Activated CD4-positive, alpha-beta T cell treated with anti-CD3 and anti-CD28 coated beads, Interleukin-10, Interleukin-2, amounts not matched to agents 100 ng/mL and 50 ng/mL, durations not matched to agents 16 hours and 8 hours (primary cell): ENCODE measurements at regions not wholly inside any gene's neighbourhood (a gene's known extent, or its start where the extent isn't known, plus 50 kb on each side); places are given as distances from the start of the nearest gene placed in this dataset.
"Not testable (repeated sequence)": the region's sequence is repeated elsewhere in the genome, so short reads cannot be mapped to it uniquely, and the experiment has no call there.

Source experiments
- DNase-seq: peaks from one replicate; pipeline ENCODE4 v3.0.0-alpha.2; 2020

GRCh38 chr5:67732921-67733320 is 482.6 kb upstream of the PIK3R1 start:
- no peak for DNase-seq

- no peak for DNase-seq
Observed at GRCh38 chr5:67732471-67732870, 483.1 kb upstream of the PIK3R1 start.

DNA sequence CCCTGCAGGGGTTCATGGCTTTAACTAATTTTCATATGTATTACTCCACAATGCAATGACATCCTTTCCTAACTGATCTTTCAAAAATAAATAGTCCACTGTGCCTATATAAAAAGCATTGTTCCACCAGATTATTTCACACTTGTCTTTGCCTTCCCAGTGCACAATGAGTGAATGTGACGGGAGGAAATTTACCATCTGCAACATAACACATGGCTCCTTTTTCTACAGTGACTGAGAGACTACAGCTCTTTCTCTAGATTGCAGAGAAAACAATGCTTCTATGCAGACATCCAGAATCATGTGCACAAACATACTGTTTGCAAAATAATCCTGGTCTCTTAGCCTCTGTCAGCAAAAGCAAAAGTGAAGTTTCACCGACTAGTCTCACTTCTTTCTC is 483.7 kb upstream of the PIK3R1 start:
- no peak for DNase-seq

GRCh38 chr5:67730917-67731474 is 484.6 kb upstream of the PIK3R1 start:
- DNase-seq: no peak

DNA sequence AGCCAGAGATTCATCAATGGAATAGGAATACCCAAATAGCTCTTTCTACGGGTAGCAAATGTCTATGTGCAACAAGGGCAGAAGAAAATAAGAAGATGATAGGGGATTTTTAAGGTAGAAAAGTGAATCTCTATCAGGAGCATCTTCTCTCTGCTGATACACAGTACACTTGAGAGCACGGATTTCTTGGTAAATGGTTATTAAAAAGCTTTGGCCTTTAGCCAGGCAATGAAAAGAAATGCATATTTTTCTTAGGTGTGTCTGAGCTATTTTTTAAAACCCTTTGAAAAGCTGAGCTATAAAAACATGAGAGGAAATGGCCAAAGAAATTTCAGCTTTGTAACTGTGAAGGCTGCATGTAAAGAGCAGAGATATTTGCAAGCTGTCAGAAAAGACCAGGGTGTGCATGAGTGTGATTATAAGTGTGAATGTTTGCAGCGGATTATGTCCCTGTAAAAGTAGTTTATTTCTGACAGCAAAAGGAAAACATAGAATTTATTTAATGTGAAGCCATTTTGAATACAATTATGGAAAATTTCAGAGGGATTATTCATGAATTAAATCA is 487.1 kb upstream of the PIK3R1 start:
- no peak for DNase-seq

DNA sequence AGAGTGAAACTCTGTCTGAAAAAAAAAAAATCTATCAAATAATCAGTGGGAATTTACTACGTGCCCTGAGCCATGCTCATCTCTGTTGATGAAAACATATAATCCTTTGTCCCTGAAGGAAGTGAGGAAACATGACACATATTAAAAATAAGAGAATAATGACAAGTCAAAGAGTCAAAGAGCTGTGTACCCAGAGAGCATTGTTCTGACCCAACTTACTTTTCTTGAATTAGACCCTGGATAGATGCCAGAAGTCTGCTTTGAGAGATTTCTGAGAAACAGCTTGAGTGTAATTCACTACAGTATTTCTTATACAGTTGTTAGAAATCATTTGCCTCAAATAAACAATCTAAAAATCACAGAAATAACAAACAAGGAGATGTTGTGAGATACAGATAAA is 490.0 kb upstream of the PIK3R1 start:
- no peak for DNase-seq

- DNase-seq: no peak
Observed at GRCh38 chr5:67724412-67725135, 491.0 kb upstream of the PIK3R1 start.

- no peak for DNase-seq
Observed at GRCh38 chr5:67723873-67724272, 491.7 kb upstream of the PIK3R1 start.

DNA sequence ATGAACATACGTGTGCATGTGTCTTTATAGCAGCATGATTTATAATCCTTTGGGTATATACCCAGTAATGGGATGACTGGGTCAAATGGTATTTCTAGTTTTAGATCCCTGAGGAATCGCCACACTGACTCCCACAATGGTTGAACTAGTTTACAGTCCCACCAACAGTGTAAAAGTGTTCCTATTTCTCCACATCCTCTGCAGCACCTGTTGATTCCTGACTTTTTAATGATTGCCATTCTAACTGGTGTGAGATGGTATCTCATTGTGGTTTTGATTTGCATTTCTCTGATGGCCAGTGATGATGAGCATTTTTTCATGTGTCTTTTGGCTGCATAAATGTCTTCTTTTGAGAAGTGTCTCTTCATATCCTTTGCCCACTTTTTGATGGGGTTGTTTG is 493.0 kb upstream of the PIK3R1 start:
- DNase-seq: not testable (repeated sequence)

- no peak for DNase-seq
Observed at GRCh38 chr5:67720162-67720772, 495.3 kb upstream of the PIK3R1 start.

DNA sequence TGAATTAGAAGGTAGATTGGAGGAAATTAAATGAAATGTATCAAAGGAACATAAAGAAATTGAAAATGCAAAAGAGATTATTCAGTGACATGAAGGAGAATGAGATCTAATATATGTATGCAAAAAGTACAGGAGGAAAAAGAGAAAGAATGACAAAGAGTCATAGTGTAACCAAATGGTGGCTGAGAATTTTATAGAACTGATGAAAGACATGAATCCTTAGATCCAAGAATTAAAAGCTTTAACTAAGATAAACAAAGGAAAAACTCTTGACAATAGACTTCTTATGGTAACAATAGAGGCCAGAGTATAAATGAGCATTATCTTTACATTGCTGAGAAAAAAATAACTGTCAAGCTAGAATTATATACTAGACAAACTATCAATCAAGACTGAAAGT is 505.4 kb upstream of the CD180 start:
- no peak for DNase-seq

DNA sequence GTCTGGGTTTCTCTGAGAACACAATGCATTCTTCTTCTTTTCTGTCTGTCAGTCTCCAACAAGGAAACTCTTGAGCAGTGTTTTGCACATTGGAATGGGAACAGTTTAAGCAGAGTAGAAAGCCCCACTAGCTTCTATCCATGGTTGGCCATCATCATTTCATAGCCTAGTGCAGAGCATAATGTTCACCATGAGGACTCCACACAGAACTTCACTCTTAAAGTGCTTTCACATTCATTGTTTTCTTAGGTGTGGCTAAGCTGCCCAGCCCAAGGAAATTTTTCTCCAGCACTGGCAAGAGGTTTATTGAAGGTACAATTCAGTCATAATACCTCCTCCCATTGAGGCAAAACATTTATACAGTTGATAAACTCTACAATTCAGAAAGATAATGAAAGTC is 503.0 kb upstream of the CD180 start:
- DNase-seq: no peak

DNA sequence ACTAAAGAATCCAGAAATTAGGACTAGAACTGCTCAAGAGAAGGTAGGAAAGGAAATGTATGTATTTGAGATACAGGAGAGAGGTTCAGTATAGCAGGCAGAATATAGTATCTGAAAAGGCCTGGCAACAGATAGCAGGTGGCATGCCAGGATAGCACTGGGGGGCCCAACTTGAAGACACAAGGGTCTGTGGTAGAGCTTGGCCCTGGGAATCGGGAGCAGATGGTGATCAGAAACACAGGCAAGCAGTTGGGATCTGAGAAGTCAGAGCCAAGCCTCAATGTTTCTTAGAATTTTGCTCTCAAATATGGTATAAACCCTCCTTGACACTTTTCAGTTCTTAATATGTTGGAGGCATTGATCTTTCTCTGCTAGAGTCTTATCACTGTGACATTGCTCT is 499.8 kb upstream of the CD180 start:
- DNase-seq: no peak

GRCh38 chr5:67695369-67695768 is 498.8 kb upstream of the CD180 start:
- DNase-seq: no peak

- no peak for DNase-seq
Observed at GRCh38 chr5:67694810-67695191, 498.2 kb upstream of the CD180 start.

DNA sequence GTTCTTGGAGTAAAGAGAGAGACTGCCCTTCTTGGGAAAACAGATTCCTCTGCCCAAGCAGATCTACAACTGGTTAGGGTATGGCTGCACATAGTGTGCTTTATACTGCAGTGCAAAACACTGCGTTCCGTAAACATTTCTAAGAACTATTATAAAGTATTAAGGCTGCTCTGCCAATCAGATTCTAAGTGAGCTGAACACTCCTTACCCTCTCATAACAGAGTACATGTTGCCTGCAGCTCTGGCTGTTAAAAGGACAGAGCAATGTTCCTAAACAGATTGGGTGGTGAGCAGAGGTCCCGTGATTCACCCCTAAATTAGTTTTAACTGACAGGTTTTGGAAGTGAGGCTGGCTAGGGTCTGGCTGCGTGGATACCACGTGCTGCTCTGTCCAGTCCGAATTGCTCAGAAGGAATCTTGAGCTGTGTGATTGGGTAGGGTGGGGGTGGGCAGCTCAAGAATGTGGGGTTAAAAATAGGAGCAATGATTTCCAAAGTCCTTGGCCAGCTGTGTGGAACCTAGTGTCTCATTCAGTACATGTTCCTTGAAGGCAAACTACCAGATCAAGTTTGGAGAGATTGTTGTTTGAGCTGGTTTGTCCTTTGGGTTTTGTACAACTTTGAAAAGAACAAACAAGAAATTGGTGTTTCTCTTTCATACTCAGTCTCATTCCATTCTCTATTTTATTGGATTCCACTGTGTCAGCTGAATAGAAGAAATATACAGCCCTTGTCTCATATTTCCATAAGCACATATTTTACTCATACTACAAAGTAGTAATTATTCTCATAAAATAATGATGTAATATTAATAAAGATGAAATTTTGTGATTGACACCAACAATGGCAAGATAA is 497.6 kb upstream of the CD180 start:
- DNase-seq: no peak

DNA sequence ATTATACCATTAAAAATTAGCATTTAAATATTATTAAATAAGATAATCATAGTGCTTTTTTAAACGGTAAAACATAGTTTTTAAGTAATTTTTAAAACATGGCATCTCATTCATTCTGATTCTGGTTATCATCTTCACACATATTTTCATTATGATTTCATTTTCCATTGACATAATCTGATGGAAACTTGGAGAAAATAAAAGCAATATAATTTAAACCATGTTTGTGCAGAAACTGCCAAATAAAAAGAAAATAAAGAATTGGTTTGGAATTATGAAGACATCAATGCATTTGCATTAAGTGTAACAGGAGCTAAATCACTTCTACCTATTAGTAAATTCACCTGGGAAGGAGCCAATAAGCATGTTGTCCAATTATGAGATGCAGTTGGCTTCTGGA is 490.1 kb upstream of the CD180 start:
- DNase-seq: no peak

DNA sequence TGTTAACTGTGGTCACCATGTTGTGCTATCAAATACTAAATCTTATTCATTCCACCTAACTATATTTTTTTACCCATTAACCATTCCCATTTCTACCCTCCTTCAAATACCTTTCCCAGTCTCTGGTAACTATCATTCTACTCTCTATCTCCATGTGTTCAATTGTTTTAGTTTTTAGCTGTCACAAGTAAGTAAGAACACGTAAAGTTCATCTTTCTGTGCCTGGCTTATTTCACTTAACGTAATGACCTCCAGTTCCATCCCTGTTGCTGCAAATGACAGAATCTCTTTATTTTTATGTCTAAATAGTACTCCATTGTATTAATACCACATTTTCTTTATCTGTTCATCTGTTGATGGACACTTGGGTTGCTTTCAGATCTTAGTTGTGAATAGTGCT is 485.1 kb upstream of the CD180 start:
- no peak for DNase-seq

DNA sequence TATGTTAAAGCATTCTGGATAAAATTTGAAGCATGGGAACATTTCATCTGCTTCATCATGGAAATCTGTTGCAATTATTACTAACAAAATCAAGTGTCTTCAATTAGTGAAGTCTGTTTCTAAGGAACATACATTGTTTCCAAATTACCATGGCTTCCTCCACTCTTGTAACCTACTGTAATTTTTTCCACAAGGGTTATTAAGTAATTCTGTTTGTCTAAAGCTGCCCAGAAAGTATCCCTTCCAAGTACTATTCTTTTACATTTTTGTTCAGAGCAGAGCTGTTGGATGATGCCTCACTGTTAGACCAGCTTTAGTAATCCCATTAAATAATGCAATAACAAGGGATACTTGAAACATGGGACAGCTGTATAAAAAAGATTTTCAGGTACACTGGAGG is 483.5 kb upstream of the CD180 start:
- no peak for DNase-seq

DNA sequence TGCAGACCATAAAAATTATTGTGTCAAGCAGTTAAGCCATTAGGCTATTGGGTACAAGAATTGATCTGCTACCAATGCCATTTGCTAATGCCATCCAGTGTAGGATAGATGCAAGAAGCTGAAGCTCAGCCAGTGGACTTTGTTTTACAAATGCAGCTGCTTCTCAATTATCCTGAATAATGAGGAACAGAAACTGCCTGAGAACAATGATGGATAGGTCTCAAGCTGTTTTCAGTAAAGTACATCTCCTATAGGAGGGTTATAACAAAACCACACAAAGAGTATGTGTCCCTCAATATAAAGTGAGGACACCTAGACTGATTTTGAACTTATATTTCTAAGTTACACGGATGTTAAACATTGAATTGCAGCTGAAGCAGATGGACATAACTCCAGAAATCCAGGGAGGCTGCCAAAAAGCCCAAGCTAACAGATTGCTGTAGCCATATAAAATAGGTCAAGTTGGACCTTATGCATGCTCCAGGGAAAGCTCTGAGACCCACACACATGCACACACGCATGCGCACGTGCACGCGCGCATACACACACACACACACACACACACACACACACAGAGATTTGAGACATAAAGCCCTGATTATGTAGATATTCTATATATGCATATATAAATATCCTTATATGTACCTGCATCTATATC is 482.7 kb upstream of the CD180 start:
- no peak for DNase-seq

DNA sequence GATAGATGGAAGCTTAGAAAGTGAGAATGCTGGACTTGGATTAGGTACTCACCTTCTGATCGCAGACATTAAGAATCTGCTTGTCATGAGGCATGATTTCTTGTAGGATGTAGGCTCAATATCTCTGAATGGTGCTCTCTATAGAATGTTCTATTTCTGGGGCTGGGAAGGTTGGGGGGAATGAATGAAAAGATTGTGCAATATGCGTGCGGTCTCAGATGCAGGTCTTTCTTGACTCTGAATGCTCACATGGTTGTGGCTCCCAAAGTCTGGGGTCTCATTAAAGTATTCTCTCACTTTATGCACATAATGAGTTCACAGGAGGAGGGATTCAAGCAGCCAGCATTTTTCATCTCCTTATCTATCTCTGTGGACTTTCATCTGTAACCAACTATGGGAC is 482.0 kb upstream of the CD180 start:
- DNase-seq: no peak

GRCh38 chr5:67677422-67677970 is 480.9 kb upstream of the CD180 start:
- DNase-seq: no peak

DNA sequence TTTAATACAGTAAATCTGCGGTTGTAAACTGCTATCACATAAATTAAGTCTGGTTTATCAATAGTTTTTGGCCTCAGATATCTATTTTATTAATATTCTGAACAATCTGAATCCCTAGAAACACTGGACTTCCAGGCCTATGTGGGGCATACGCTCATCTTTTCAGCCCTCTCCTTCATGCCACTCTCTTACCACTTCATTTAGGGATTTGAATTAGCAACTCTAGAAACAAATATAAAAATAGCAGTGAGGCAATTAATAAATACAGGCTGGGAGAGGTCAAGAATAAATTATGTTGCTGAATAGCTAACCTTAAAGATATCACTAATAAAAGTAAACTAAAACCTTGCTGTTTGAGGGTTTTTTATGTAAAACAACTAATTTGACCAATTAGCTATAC is 480.3 kb upstream of the CD180 start:
- no peak for DNase-seq
